ENCODE measurements at regions not wholly inside any gene's neighbourhood (a gene's known extent, or its start where the extent isn't known, plus 50 kb on each side); places are given as distances from the start of the nearest gene placed in this dataset.
A peak's percentile ranks its signal among the peaks of the same experiment; 100 is the strongest.

- ATAC-seq (no peak), DNase-seq (ENCODE audit: low read depth in 1 of 2, low spot score in 1 of 2) (no peak), FAIRE-seq (no peak)
- Histone ChIP-seq H3K9me3 (no peaks in the 10 kb centered on the region), H3K4me1 (peaks cover 20% of the 10 kb centered on the region), H3K4me2 (no peak overlapping the region), H3K4me3 (no peak overlapping the region), H3K27ac (no peak overlapping the region)
- WGBS (ENCODE audit: missing lambda C conversion rate) = 87% methylated on average over 4 of the region's 4 CpGs
- ChIA-PET CTCF (interaction anchor here (1.1 to 1.6 kb wide), 5 partner anchors 11 to 58 kb away, joined by 3 to 5 read pairs (median 4); partner anchors contain the start of gene FUT8), POLR2A (no interaction called here)
- TF ChIP-seq POLR2AphosphoS2 (conservative IDR thresholded peaks at IDR 0.05; ENCODE audit: low read length) = no peak
- no peak for TF ChIP-seq ZNF302 (CRISPR knock-in tag; IDR thresholded peaks at IDR 0.05)
- no peak for TF ChIP-seq NR3C1 (IDR thresholded peaks at IDR 0.05)
- no peak for TF ChIP-seq EP300 (IDR thresholded peaks at IDR 0.05)
- no peak for TF ChIP-seq CBX2 (IDR thresholded peaks at IDR 0.05; ENCODE audit: borderline replicate concordance, low read depth)
- no peak for TF ChIP-seq HDAC2 (IDR thresholded peaks at IDR 0.05)
- TF ChIP-seq CHD4 (IDR thresholded peaks at IDR 0.05; ENCODE audit: borderline replicate concordance) = no peak
- TF ChIP-seq GATA3 (IDR thresholded peaks at IDR 0.05; ENCODE audit: borderline replicate concordance) = no peak
- no peak for TF ChIP-seq ESRRA (IDR thresholded peaks at IDR 0.05; ENCODE audit: borderline replicate concordance, low read length)
- TF ChIP-seq MYC (IDR thresholded peaks at IDR 0.05; ENCODE audit: borderline replicate concordance, low read length) = no peak
- TF ChIP-seq ZSCAN20 (CRISPR knock-in tag; IDR thresholded peaks at IDR 0.05) = no peak
- no peak for TF ChIP-seq HEYL (CRISPR knock-in tag; IDR thresholded peaks at IDR 0.05)
- TF ChIP-seq HOXB13 (CRISPR knock-in tag; IDR thresholded peaks at IDR 0.05; ENCODE audit: low read depth) = no peak
- TF ChIP-seq KDM1A (IDR thresholded peaks at IDR 0.05; ENCODE audit: low read depth) = no peak
- no peak for TF ChIP-seq MAFK (IDR thresholded peaks at IDR 0.05; ENCODE audit: partially characterized antibody)
- no peak for TF ChIP-seq POLR2A (IDR thresholded peaks at IDR 0.05; ENCODE audit: low read length)
- no peak for TF ChIP-seq PBX3 (IDR thresholded peaks at IDR 0.05)
- no peak for TF ChIP-seq ELK1 (IDR thresholded peaks at IDR 0.05; ENCODE audit: low read depth, low read length)
- no peak for TF ChIP-seq EHMT2 (IDR thresholded peaks at IDR 0.05; ENCODE audit: low read depth)
These were observed 57.8 kb upstream of the FUT8 start for GRCh38 chr14:65354715-65355114.

GRCh38 chr14:65356327-65356836, 56.1 kb upstream of the FUT8 start:
- peak overlapping the region in 1 of 2 experiments; percentile 50; a peak in 2 of 6 replicates for H3K27ac ChIP-seq
- no peaks in the 10 kb centered on the region for H3K9me3 ChIP-seq
- peaks cover 20% of the 10 kb centered on the region for H3K4me1 ChIP-seq
- FAIRE-seq (no peak), DNase-seq (ENCODE audit: low read depth in 1 of 2, low spot score in 1 of 2) (peak; percentile 41 to 47), ATAC-seq (peak; percentile 69 to 79; a peak in 5 of 6 replicates)
- H3K4me2 ChIP-seq = peak overlapping the region; percentile 21; the same call in 1 of the 3 replicates
- TF ChIP-seq FOSL2 (IDR thresholded peaks at IDR 0.05) (no peak; the same call in 1 of the 2 replicates), FOSL2 (CRISPR knock-in tag; IDR thresholded peaks at IDR 0.05) (peak; percentile 48; the same call in 1 of the 2 replicates), ZNF302 (CRISPR knock-in tag; IDR thresholded peaks at IDR 0.05) (no peak)
- ChIA-PET CTCF (interaction anchor here (1.6 kb wide), 1 partner anchor 56 kb away, joined by 5 read pairs; the partner anchor contains the start of gene FUT8), POLR2A (interaction anchor here (1.4 kb wide), 1 partner anchor 55 kb away, joined by 4 read pairs; no protein-coding TSS in a partner anchor)
- 15% methylated on average over 5 of the region's 5 CpGs for WGBS (ENCODE audit: missing lambda C conversion rate)
- H3K4me3 ChIP-seq = no peak overlapping the region

GRCh38 chr14:65357113-65357512, 55.4 kb upstream of the FUT8 start:
- no peak for FAIRE-seq
- CTCF ChIA-PET = interaction anchor here (0.7 to 1.3 kb wide), 2 partner anchors 13 to 135 kb away, joined by 3 read pairs; no protein-coding TSS in a partner anchor
- H3K4me3 ChIP-seq = no peak overlapping the region
- WGBS (ENCODE audit: missing lambda C conversion rate) = 32% methylated on average over 2 of the region's 2 CpGs
- DNase-seq (ENCODE audit: low read depth in 1 of 2, low spot score in 1 of 2) = no peak
- H3K9me3 ChIP-seq = no peaks in the 10 kb centered on the region
- no peak for ATAC-seq
- no peak overlapping the region for H3K27ac ChIP-seq
- peaks cover 20% of the 10 kb centered on the region for H3K4me1 ChIP-seq
- TF ChIP-seq E2F6 (IDR thresholded peaks at IDR 0.05; ENCODE audit: borderline replicate concordance, low read depth) (no peak), HOXA7 (CRISPR knock-in tag; IDR thresholded peaks at IDR 0.05) (no peak), POLR2AphosphoS2 (conservative IDR thresholded peaks at IDR 0.05; ENCODE audit: low read length) (no peak), RAD21 (conservative IDR thresholded peaks at IDR 0.05 in 1 of 2, IDR thresholded peaks at IDR 0.05 in 1 of 2) (no peak), MAZ (IDR thresholded peaks at IDR 0.05; ENCODE audit: borderline replicate concordance, low read depth, low read length) (no peak), NPAS2 (CRISPR knock-in tag; IDR thresholded peaks at IDR 0.05; ENCODE audit: borderline replicate concordance) (no peak), EHMT2 (IDR thresholded peaks at IDR 0.05; ENCODE audit: low read depth) (no peak), TP53 (CRISPR knock-in tag; IDR thresholded peaks at IDR 0.05) (no peak), KDM1A (IDR thresholded peaks at IDR 0.05; ENCODE audit: low read depth) (no peak)
- H3K4me2 ChIP-seq = no peak overlapping the region
- POLR2A ChIA-PET = no interaction called here

Data from A549 (cell line).